Activated CD4-positive, alpha-beta T cell treated with anti-CD3 and anti-CD28 coated beads, Interleukin-2, amount 10 ng/mL, durations not matched to agents 7 days and 5 days (primary cell): ENCODE measurements at regions not wholly inside any gene's neighbourhood (a gene's known extent, or its start where the extent isn't known, plus 50 kb on each side); places are given as distances from the start of the nearest gene placed in this dataset.
A peak's percentile ranks its signal among the peaks of the same experiment; 100 is the strongest.

Experiments
- CTCF ChIA-PET: fragments of 350-600 bp; sonication (Branson Sonifier 250); formaldehyde crosslinking; loops from one replicate; lab custom pipeline; 2021; ENCODE audit warnings: antibody characterized with exemption; lab: Charles Lee
- POLR2A ChIA-PET: fragments of 350-600 bp; sonication (Branson Sonifier 250); formaldehyde crosslinking; loops from one replicate; lab custom pipeline; 2021; ENCODE audit warnings: antibody characterized with exemption; lab: Charles Lee
- DNase-seq: peaks from one replicate; pipeline ENCODE4 v3.0.0-alpha.2; 2020
- H3K27ac Mint-ChIP-seq: one replicate; pipeline ENCODE4 v1.8.0; 2021; ENCODE audit warnings: mild to moderate bottlenecking, moderate library complexity, mixed read lengths
- H3K27me3 Mint-ChIP-seq: one replicate; pipeline ENCODE4 v1.8.0; 2021; ENCODE audit warnings: mixed read lengths
- H3K36me3 Mint-ChIP-seq: one replicate; pipeline ENCODE4 v1.8.0; 2021; ENCODE audit warnings: low read depth, mixed read lengths
- H3K4me1 Mint-ChIP-seq: one replicate; pipeline ENCODE4 v1.8.0; 2021; ENCODE audit warnings: mixed read lengths
- H3K4me3 Mint-ChIP-seq: one replicate; pipeline ENCODE4 v1.8.0; 2021; ENCODE audit warnings: mild to moderate bottlenecking, moderate library complexity, mixed read lengths
- H3K9me3 Mint-ChIP-seq: one replicate; pipeline ENCODE4 v1.8.0; 2021; ENCODE audit warnings: mixed read lengths

GRCh38 chr13:33582121-33582520, 235.8 kb upstream of the RFC3 start:
- no peak for DNase-seq
- H3K4me1 Mint-ChIP-seq: no peaks in the 10 kb centered on the region
- no peaks in the 10 kb centered on the region for H3K36me3 Mint-ChIP-seq
- H3K27ac Mint-ChIP-seq: no peak overlapping the region
- POLR2A ChIA-PET: no interaction called here
- H3K4me3 Mint-ChIP-seq: no peak overlapping the region
- H3K27me3 Mint-ChIP-seq: peaks cover 3% of the 10 kb centered on the region
- peaks cover 5% of the 10 kb centered on the region for H3K9me3 Mint-ChIP-seq
- CTCF ChIA-PET: interaction anchor here (0.7 to 2.6 kb wide), 2 partner anchors 11 to 39 kb away, joined by 3 to 9 read pairs; no protein-coding TSS in a partner anchor

GRCh38 chr13:33583398-33583797, 234.6 kb upstream of the RFC3 start:
- ChIA-PET CTCF (interaction anchor here (0.6 to 2.6 kb wide), 2 partner anchors 40 to 544 kb away, joined by 6 to 9 read pairs; no protein-coding TSS in a partner anchor), POLR2A (no interaction called here)
- H3K27ac Mint-ChIP-seq: no peak overlapping the region
- DNase-seq: no peak
- H3K4me3 Mint-ChIP-seq: no peak overlapping the region
- H3K4me1 Mint-ChIP-seq: no peaks in the 10 kb centered on the region
- peaks cover 5% of the 10 kb centered on the region for H3K9me3 Mint-ChIP-seq
- H3K27me3 Mint-ChIP-seq: peaks cover 3% of the 10 kb centered on the region
- no peaks in the 10 kb centered on the region for H3K36me3 Mint-ChIP-seq

GRCh38 chr13:33590936-33591335, 227.0 kb upstream of the RFC3 start:
- no peak for DNase-seq
- H3K27me3 Mint-ChIP-seq: no peaks in the 10 kb centered on the region
- no peaks in the 10 kb centered on the region for H3K4me1 Mint-ChIP-seq
- no peak overlapping the region for H3K27ac Mint-ChIP-seq
- no peak overlapping the region for H3K4me3 Mint-ChIP-seq
- ChIA-PET CTCF (interaction anchor here (1.1 kb wide), 1 partner anchor 20 kb away, joined by 3 read pairs; no protein-coding TSS in a partner anchor), POLR2A (no interaction called here)
- no peaks in the 10 kb centered on the region for H3K36me3 Mint-ChIP-seq
- H3K9me3 Mint-ChIP-seq: peaks cover 2% of the 10 kb centered on the region

- Mint-ChIP-seq H3K4me3 (no peak overlapping the region), H3K36me3 (peaks cover 2% of the 10 kb centered on the region), H3K27me3 (no peaks in the 10 kb centered on the region), H3K9me3 (peaks cover 11% of the 10 kb centered on the region), H3K4me1 (peaks cover 13% of the 10 kb centered on the region), H3K27ac (no peak overlapping the region)
- ChIA-PET POLR2A (no interaction called here), CTCF (interaction anchor here (0.6 to 0.9 kb wide), 2 partner anchors 13 to 811 kb away, joined by 3 read pairs; no protein-coding TSS in a partner anchor)
- no peak for DNase-seq
Observed at GRCh38 chr13:33606692-33607091, 211.3 kb upstream of the RFC3 start.

GRCh38 chr13:33610438-33611120, 207.4 kb upstream of the RFC3 start:
- POLR2A ChIA-PET: no interaction called here
- H3K4me3 Mint-ChIP-seq: peak overlapping the region; percentile 47
- H3K9me3 Mint-ChIP-seq: no peaks in the 10 kb centered on the region
- no peaks in the 10 kb centered on the region for H3K27me3 Mint-ChIP-seq
- no peaks in the 10 kb centered on the region for H3K36me3 Mint-ChIP-seq
- DNase-seq: peak; percentile 48
- CTCF ChIA-PET: interaction anchor here (1.4 kb wide), 1 partner anchor 19 kb away, joined by 3 read pairs; no protein-coding TSS in a partner anchor
- H3K4me1 Mint-ChIP-seq: peaks cover 34% of the 10 kb centered on the region
- H3K27ac Mint-ChIP-seq: peak overlapping the region; percentile 87

GRCh38 chr13:33611121-33611805, 206.7 kb upstream of the RFC3 start:
- ChIA-PET POLR2A (no interaction called here), CTCF (interaction anchor here (1.4 kb wide), 1 partner anchor 20 kb away, joined by 3 read pairs; no protein-coding TSS in a partner anchor)
- Mint-ChIP-seq H3K27ac (peak overlapping the region; percentile 87), H3K27me3 (no peaks in the 10 kb centered on the region), H3K4me3 (peak overlapping the region; percentile 47), H3K4me1 (peaks cover 34% of the 10 kb centered on the region), H3K9me3 (no peaks in the 10 kb centered on the region), H3K36me3 (no peaks in the 10 kb centered on the region)
- no peak for DNase-seq

- DNase-seq: peak; percentile 12
- H3K4me1 Mint-ChIP-seq: peaks cover 34% of the 10 kb centered on the region
- ChIA-PET CTCF (interaction anchor here (0.6 to 1.3 kb wide), 3 partner anchors 22 to 219 kb away, joined by 3 to 4 read pairs (median 3); no protein-coding TSS in a partner anchor), POLR2A (no interaction called here)
- H3K27ac Mint-ChIP-seq: peak overlapping the region; percentile 78
- H3K4me3 Mint-ChIP-seq: no peak overlapping the region
- H3K36me3 Mint-ChIP-seq: no peaks in the 10 kb centered on the region
- no peaks in the 10 kb centered on the region for H3K27me3 Mint-ChIP-seq
- no peaks in the 10 kb centered on the region for H3K9me3 Mint-ChIP-seq
Observed at GRCh38 chr13:33612641-33613638, 205.0 kb upstream of the RFC3 start.

GRCh38 chr13:33615436-33615835, 202.5 kb upstream of the RFC3 start:
- ChIA-PET POLR2A (no interaction called here), CTCF (interaction anchor here (0.6 kb wide), 1 partner anchor 1542 kb away, joined by 3 read pairs; no protein-coding TSS in a partner anchor)
- H3K9me3 Mint-ChIP-seq: no peaks in the 10 kb centered on the region
- H3K4me1 Mint-ChIP-seq: peaks cover 34% of the 10 kb centered on the region
- no peak overlapping the region for H3K4me3 Mint-ChIP-seq
- no peak for DNase-seq
- no peaks in the 10 kb centered on the region for H3K36me3 Mint-ChIP-seq
- no peak overlapping the region for H3K27ac Mint-ChIP-seq
- no peaks in the 10 kb centered on the region for H3K27me3 Mint-ChIP-seq

GRCh38 chr13:33616130-33616529, 201.8 kb upstream of the RFC3 start:
- DNase-seq: no peak
- H3K36me3 Mint-ChIP-seq: no peaks in the 10 kb centered on the region
- H3K27ac Mint-ChIP-seq: no peak overlapping the region
- peaks cover 27% of the 10 kb centered on the region for H3K4me1 Mint-ChIP-seq
- ChIA-PET CTCF (no interaction called here), POLR2A (no interaction called here)
- H3K4me3 Mint-ChIP-seq: no peak overlapping the region
- H3K27me3 Mint-ChIP-seq: no peaks in the 10 kb centered on the region
- no peaks in the 10 kb centered on the region for H3K9me3 Mint-ChIP-seq

- no peaks in the 10 kb centered on the region for H3K9me3 Mint-ChIP-seq
- DNase-seq: no peak
- no peaks in the 10 kb centered on the region for H3K36me3 Mint-ChIP-seq
- ChIA-PET POLR2A (no interaction called here), CTCF (no interaction called here)
- peaks cover 18% of the 10 kb centered on the region for H3K4me1 Mint-ChIP-seq
- no peak overlapping the region for H3K27ac Mint-ChIP-seq
- H3K4me3 Mint-ChIP-seq: no peak overlapping the region
- no peaks in the 10 kb centered on the region for H3K27me3 Mint-ChIP-seq
Observed at GRCh38 chr13:33617055-33617454, 200.9 kb upstream of the RFC3 start.

- ChIA-PET CTCF (no interaction called here), POLR2A (no interaction called here)
- DNase-seq: no peak
- H3K9me3 Mint-ChIP-seq: no peaks in the 10 kb centered on the region
- no peaks in the 10 kb centered on the region for H3K27me3 Mint-ChIP-seq
- no peak overlapping the region for H3K4me3 Mint-ChIP-seq
- no peak overlapping the region for H3K27ac Mint-ChIP-seq
- H3K36me3 Mint-ChIP-seq: no peaks in the 10 kb centered on the region
- H3K4me1 Mint-ChIP-seq: peaks cover 9% of the 10 kb centered on the region
Observed at GRCh38 chr13:33624253-33624652, 193.7 kb upstream of the RFC3 start.

- ChIA-PET CTCF (no interaction called here), POLR2A (no interaction called here)
- Mint-ChIP-seq H3K4me3 (no peak overlapping the region), H3K9me3 (no peaks in the 10 kb centered on the region), H3K27ac (no peak overlapping the region), H3K4me1 (peaks cover 9% of the 10 kb centered on the region), H3K27me3 (no peaks in the 10 kb centered on the region), H3K36me3 (no peaks in the 10 kb centered on the region)
- DNase-seq: no peak
Observed at GRCh38 chr13:33624740-33625139, 193.2 kb upstream of the RFC3 start.
